ENCODE measurements at regions not wholly inside any gene's neighbourhood (a gene's known extent, or its start where the extent isn't known, plus 50 kb on each side); places are given as distances from the start of the nearest gene placed in this dataset.

DNA sequence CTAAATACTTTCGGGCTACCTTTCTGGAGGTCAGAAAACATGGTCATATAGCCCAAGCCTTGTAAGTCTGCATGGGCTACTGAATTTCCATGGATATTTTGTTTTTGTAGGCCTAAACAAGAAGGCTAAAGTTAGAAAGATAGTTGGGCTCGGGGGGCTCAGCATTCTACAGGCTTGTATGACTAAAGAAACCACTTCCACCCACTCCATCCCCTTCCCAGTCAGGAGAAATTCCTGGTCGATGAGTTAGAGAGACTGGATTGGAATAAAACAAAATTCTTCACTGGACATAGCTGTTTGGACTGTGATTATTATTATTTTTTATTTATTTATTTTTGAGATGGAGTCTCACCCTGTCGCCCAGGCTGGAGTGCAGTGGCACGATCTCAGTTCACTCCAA is 539.4 kb upstream of the TNP1 start:
- H2AFZ ChIP-seq = no peak overlapping the region
- peaks cover 27% of the 10 kb centered on the region for H3K4me1 ChIP-seq (replicated peaks; ENCODE audit: insufficient read depth)
- TF ChIP-seq, protein P1, sequence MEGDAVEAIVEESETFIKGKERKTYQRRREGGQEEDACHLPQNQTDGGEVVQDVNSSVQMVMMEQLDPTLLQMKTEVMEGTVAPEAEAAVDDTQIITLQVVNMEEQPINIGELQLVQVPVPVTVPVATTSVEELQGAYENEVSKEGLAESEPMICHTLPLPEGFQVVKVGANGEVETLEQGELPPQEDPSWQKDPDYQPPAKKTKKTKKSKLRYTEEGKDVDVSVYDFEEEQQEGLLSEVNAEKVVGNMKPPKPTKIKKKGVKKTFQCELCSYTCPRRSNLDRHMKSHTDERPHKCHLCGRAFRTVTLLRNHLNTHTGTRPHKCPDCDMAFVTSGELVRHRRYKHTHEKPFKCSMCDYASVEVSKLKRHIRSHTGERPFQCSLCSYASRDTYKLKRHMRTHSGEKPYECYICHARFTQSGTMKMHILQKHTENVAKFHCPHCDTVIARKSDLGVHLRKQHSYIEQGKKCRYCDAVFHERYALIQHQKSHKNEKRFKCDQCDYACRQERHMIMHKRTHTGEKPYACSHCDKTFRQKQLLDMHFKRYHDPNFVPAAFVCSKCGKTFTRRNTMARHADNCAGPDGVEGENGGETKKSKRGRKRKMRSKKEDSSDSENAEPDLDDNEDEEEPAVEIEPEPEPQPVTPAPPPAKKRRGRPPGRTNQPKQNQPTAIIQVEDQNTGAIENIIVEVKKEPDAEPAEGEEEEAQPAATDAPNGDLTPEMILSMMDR (conservative IDR thresholded peaks at IDR 0.05) = no peak
- no peak for TF ChIP-seq EZH2 (IDR thresholded peaks at IDR 0.05; ENCODE audit: low read depth)
- no peak overlapping the region for H3K4me3 ChIP-seq
- H3K27me3 ChIP-seq (ENCODE audit: insufficient read depth, low read depth) = no peaks in the 10 kb centered on the region
- no peaks in the 10 kb centered on the region for H4K20me1 ChIP-seq (ENCODE audit: insufficient read depth)
- ChIA-PET POLR2A (ENCODE audit: unreplicated experiment) (no interaction called here), CTCF (no interaction called here)
- H3K9me3 ChIP-seq (ENCODE audit: insufficient read depth, low read depth) = no peaks in the 10 kb centered on the region; the same call in 1 of the 2 replicates
- intact Hi-C loops (cut with micrococcal nuclease; ENCODE audit: unreplicated experiment) = no loop called here
- no peaks in the 10 kb centered on the region for H3K9me2 ChIP-seq (ENCODE audit: insufficient read depth)
- H3K4me2 ChIP-seq = no peak overlapping the region
- H3F3A ChIP-seq (ENCODE audit: insufficient read depth, low read depth) = no peaks in the 10 kb centered on the region
- BruUV-seq (replicated peaks) = no TSS peak
- H3K36me3 ChIP-seq (ENCODE audit: low read depth) = no peaks in the 10 kb centered on the region
- DNase-seq = no peak
- H3K79me2 ChIP-seq (ENCODE audit: low read depth) = no peaks in the 10 kb centered on the region
- H3K27ac ChIP-seq = no peak overlapping the region

DNA sequence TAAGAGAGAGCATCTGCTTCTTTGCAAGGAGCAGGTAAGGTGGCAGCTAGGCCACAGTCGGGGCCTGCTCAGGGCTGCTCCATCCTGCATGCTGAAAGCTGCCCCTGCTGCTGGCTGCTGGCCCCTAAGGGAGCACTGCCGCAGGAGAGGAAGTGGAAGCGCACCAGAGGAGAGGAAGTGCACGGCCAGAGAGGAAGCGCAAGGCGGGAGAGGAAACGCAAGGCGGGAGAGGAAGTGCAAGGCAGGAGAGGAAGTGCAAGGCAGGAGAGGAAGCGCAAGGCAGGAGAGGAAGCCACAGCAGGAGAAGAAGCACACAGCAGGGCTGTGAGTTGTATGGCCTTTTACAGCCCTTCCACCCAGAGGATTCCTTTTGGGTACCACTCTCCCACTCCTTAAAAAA is 539.0 kb upstream of the TNP1 start:
- H3K9me3 ChIP-seq (ENCODE audit: insufficient read depth, low read depth) = no peaks in the 10 kb centered on the region
- no TSS peak for BruUV-seq (replicated peaks)
- H2AFZ ChIP-seq = no peak overlapping the region
- H3K27me3 ChIP-seq (ENCODE audit: insufficient read depth, low read depth) = no peaks in the 10 kb centered on the region
- H3K4me1 ChIP-seq (replicated peaks; ENCODE audit: insufficient read depth) = peaks cover 27% of the 10 kb centered on the region
- no peak overlapping the region for H3K27ac ChIP-seq
- TF ChIP-seq, protein P1 (conservative IDR thresholded peaks at IDR 0.05) = no peak
- TF ChIP-seq EZH2 (IDR thresholded peaks at IDR 0.05; ENCODE audit: low read depth) = no peak
- H3K4me2 ChIP-seq = no peak overlapping the region
- no peaks in the 10 kb centered on the region for H3F3A ChIP-seq (ENCODE audit: insufficient read depth, low read depth)
- POLR2A ChIA-PET (ENCODE audit: unreplicated experiment) = no interaction called here
- intact Hi-C loops (cut with micrococcal nuclease; ENCODE audit: unreplicated experiment) = no loop called here
- H3K36me3 ChIP-seq (ENCODE audit: low read depth) = no peaks in the 10 kb centered on the region
- DNase-seq = no peak
- H3K9me2 ChIP-seq (ENCODE audit: insufficient read depth) = no peaks in the 10 kb centered on the region
- no peak overlapping the region for H3K4me3 ChIP-seq
- no peaks in the 10 kb centered on the region for H3K79me2 ChIP-seq (ENCODE audit: low read depth)
- CTCF ChIA-PET = no interaction called here
- H4K20me1 ChIP-seq (ENCODE audit: insufficient read depth) = no peaks in the 10 kb centered on the region

DNA sequence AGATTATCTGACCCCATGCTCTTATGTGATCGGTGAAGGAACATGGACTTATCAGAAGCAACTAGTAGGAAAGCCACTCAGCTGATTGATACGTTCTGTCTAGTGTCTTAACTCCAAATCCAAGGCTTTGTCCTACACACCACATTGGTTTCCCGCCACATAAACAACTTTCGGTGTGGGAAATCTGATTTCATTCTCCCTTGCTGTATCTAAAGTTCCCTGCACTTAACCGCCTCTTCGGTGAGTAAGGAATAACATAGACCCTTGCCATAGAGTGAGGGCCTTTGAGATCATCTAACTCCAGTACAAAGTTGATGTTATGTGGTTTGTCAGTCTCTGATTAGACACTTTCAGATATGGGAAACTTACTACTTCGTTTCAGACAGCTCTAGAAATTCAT is 538.2 kb upstream of the TNP1 start:
- H4K20me1 ChIP-seq (ENCODE audit: insufficient read depth) = no peaks in the 10 kb centered on the region
- BruUV-seq (replicated peaks) = no TSS peak
- H3K27ac ChIP-seq = no peak overlapping the region
- TF ChIP-seq EZH2 (IDR thresholded peaks at IDR 0.05; ENCODE audit: low read depth) = no peak
- TF ChIP-seq, protein P1 (conservative IDR thresholded peaks at IDR 0.05) = no peak
- H3K9me3 ChIP-seq (ENCODE audit: insufficient read depth, low read depth) = no peaks in the 10 kb centered on the region
- H3K4me3 ChIP-seq = no peak overlapping the region
- no peaks in the 10 kb centered on the region for H3F3A ChIP-seq (ENCODE audit: insufficient read depth, low read depth)
- H3K36me3 ChIP-seq (ENCODE audit: low read depth) = no peaks in the 10 kb centered on the region
- H2AFZ ChIP-seq = no peak overlapping the region
- no peaks in the 10 kb centered on the region for H3K27me3 ChIP-seq (ENCODE audit: insufficient read depth, low read depth)
- POLR2A ChIA-PET (ENCODE audit: unreplicated experiment) = no interaction called here
- H3K4me2 ChIP-seq = no peak overlapping the region
- peaks cover 22% of the 10 kb centered on the region for H3K4me1 ChIP-seq (replicated peaks; ENCODE audit: insufficient read depth)
- DNase-seq = no peak
- H3K79me2 ChIP-seq (ENCODE audit: low read depth) = no peaks in the 10 kb centered on the region
- CTCF ChIA-PET = no interaction called here
- intact Hi-C loops (cut with micrococcal nuclease; ENCODE audit: unreplicated experiment) = no loop called here
- no peaks in the 10 kb centered on the region for H3K9me2 ChIP-seq (ENCODE audit: insufficient read depth)

Data from PC-9 (cell line).